PC-9 (cell line): ENCODE measurements at regions not wholly inside any gene's neighbourhood (a gene's known extent, or its start where the extent isn't known, plus 50 kb on each side); places are given as distances from the start of the nearest gene placed in this dataset.

Source experiments
- BruUV-seq: library from RNA; stranded (reverse); fragments of 400-500 nt; replicated peaks from 2 replicates; lab custom pipeline; 2021; lab: Mats Ljungman, UMichigan
- CTCF ChIA-PET: fragments of 300-600 bp; sonication (Branson Sonifier 250); formaldehyde crosslinking; loops from one replicate; lab custom pipeline; 2022; ENCODE audit warnings: antibody characterized with exemption; lab: Charles Lee
- POLR2A ChIA-PET: fragments of 300-600 bp; sonication (Branson Sonifier 250); formaldehyde crosslinking; loops from one replicate; lab custom pipeline; 2022; ENCODE audit warnings: antibody characterized with exemption; ENCODE audit not compliant: unreplicated experiment; lab: Charles Lee
- DNase-seq, 2 experiments: peaks; one replicate each; pipeline versions ENCODE4 v3.0.0 to v3.0.0-alpha.2; 2015 to 2022; ENCODE audit warnings: mixed read lengths in 1 of 2
- H2AFZ ChIP-seq: fragments of 200-600 bp; sonication (generic); 2 replicates; pipeline ENCODE4 v1.8.1; 2017; ENCODE audit warnings: antibody characterized with exemption
- H3F3A ChIP-seq: fragments of 200-600 bp; sonication (generic); 2 replicates; pipeline ENCODE4 v1.8.1; 2017; ENCODE audit warnings: antibody characterized with exemption, mild to moderate bottlenecking, low read depth; ENCODE audit not compliant: insufficient read depth
- H3K27ac ChIP-seq: fragments of 200-600 bp; sonication (generic); 2 replicates; pipeline ENCODE4 v1.6.1; 2016; ENCODE audit warnings: mixed run types
- H3K27me3 ChIP-seq: fragments of 200-600 bp; sonication (generic); 2 replicates; pipeline ENCODE4 v1.6.1; 2016; ENCODE audit warnings: low read depth, mixed run types; ENCODE audit not compliant: insufficient read depth
- H3K36me3 ChIP-seq: fragments of 200-600 bp; sonication (generic); 2 replicates; pipeline ENCODE4 v1.6.1; 2016; ENCODE audit warnings: low read depth, mixed run types
- H3K4me1 ChIP-seq: fragments of 200-600 bp; sonication (generic); replicated peaks from 2 replicates; pipeline ENCODE4 v1.6.1; 2016; ENCODE audit warnings: mixed run types; ENCODE audit not compliant: insufficient read depth
- H3K4me2 ChIP-seq: fragments of 200-600 bp; sonication (generic); 2 replicates; pipeline ENCODE4 v1.6.1; 2017; ENCODE audit warnings: mixed run types
- H3K4me3 ChIP-seq: fragments of 200-600 bp; sonication (generic); 2 replicates; pipeline ENCODE4 v1.6.1; 2016; ENCODE audit warnings: mixed run types
- H3K79me2 ChIP-seq: fragments of 200-600 bp; sonication (generic); 2 replicates; pipeline ENCODE4 v1.6.1; 2017; ENCODE audit warnings: low read depth, mixed run types
- H3K9me2 ChIP-seq: fragments of 200-600 bp; sonication (generic); 2 replicates; pipeline ENCODE4 v1.8.1; 2017; ENCODE audit warnings: mild to moderate bottlenecking; ENCODE audit not compliant: insufficient read depth
- H3K9me3 ChIP-seq: fragments of 200-600 bp; sonication (generic); 2 replicates; pipeline ENCODE4 v1.8.1; 2016; ENCODE audit warnings: low read depth; ENCODE audit not compliant: insufficient read depth
- H4K20me1 ChIP-seq: fragments of 200-600 bp; sonication (generic); 2 replicates; pipeline ENCODE4 v1.8.1; 2017; ENCODE audit not compliant: insufficient read depth
- CTCF ChIP-seq: fragments of 200-600 bp; sonication (generic); conservative IDR thresholded peaks from 2 replicates; pipeline ENCODE4 v1.6.1; 2017; ENCODE audit warnings: mixed run types, antibody characterized with exemption, mild to moderate bottlenecking, moderate library complexity
- EZH2 ChIP-seq: fragments of 200-600 bp; sonication (generic); IDR thresholded peaks from 2 replicates; pipeline ENCODE4 v1.8.0; 2017; ENCODE audit warnings: antibody characterized with exemption, low read depth
- intact Hi-C: fragments of 100-400 bp; cut with micrococcal nuclease; formaldehyde crosslinking; loops from one replicate; pipeline ENCODE4 v1.10.0; 2022; ENCODE audit not compliant: unreplicated experiment

GRCh38 chr6:12476484-12476883 is 186.3 kb downstream of the EDN1 start:
- no peak overlapping the region for H2AFZ ChIP-seq
- no peaks in the 10 kb centered on the region for H3K27me3 ChIP-seq
- ChIA-PET CTCF (no interaction called here), POLR2A (no interaction called here)
- H3K27ac ChIP-seq = no peak overlapping the region
- no peak overlapping the region for H3K4me3 ChIP-seq
- H3K36me3 ChIP-seq = no peaks in the 10 kb centered on the region
- H3F3A ChIP-seq = no peaks in the 10 kb centered on the region
- H3K4me2 ChIP-seq = no peak overlapping the region
- BruUV-seq = no TSS peak
- no peaks in the 10 kb centered on the region for H4K20me1 ChIP-seq
- H3K9me2 ChIP-seq = no peaks in the 10 kb centered on the region
- TF ChIP-seq EZH2 (no peak), CTCF (no peak)
- 0 out of 2 replicates have a peak, but pooled peaks cover 10% of the 10 kb centered on the region for H3K9me3 ChIP-seq
- DNase-seq = no peak
- H3K4me1 ChIP-seq = 0 out of 2 replicates have a peak, but pooled peaks cover 3% of the 10 kb centered on the region
- intact Hi-C loops = no loop called here
- no peaks in the 10 kb centered on the region for H3K79me2 ChIP-seq

- intact Hi-C loops = no loop called here
- Histone ChIP-seq H3K27ac (no peak overlapping the region), H3K4me3 (no peak overlapping the region), H3K79me2 (no peaks in the 10 kb centered on the region), H3K4me2 (no peak overlapping the region), H3K9me3 (peaks cover 17% of the 10 kb centered on the region; the same call in 1 of the 2 replicates), H4K20me1 (no peaks in the 10 kb centered on the region), H3K4me1 (peaks cover 7% of the 10 kb centered on the region), H3F3A (peaks cover 2% of the 10 kb centered on the region; the same call in 1 of the 2 replicates), H3K36me3 (no peaks in the 10 kb centered on the region), H3K27me3 (no peaks in the 10 kb centered on the region), H2AFZ (peak overlapping the region; percentile 3; the same call in 1 of the 2 replicates), H3K9me2 (no peaks in the 10 kb centered on the region)
- POLR2A ChIA-PET = no interaction called here
- no TSS peak for BruUV-seq
- CTCF ChIA-PET = interaction anchor here (0.7 kb wide), 1 partner anchor 178 kb away, joined by 3 read pairs; no protein-coding TSS in a partner anchor
- no peak for TF ChIP-seq CTCF
- TF ChIP-seq EZH2 = no peak
- no peak for DNase-seq
Measured at GRCh38 chr6:12477616-12478015, 187.5 kb downstream of the EDN1 start.

GRCh38 chr6:12478921-12479320 is 188.8 kb downstream of the EDN1 start:
- Histone ChIP-seq H3K27ac (no peak overlapping the region), H3K36me3 (no peaks in the 10 kb centered on the region), H2AFZ (no peak overlapping the region), H3K9me2 (no peaks in the 10 kb centered on the region), H4K20me1 (no peaks in the 10 kb centered on the region), H3K4me3 (no peak overlapping the region), H3K4me2 (no peak overlapping the region), H3F3A (peaks cover 13% of the 10 kb centered on the region), H3K27me3 (no peaks in the 10 kb centered on the region), H3K4me1 (peaks cover 20% of the 10 kb centered on the region), H3K79me2 (no peaks in the 10 kb centered on the region), H3K9me3 (peaks cover 18% of the 10 kb centered on the region; the same call in 1 of the 2 replicates)
- TF ChIP-seq CTCF (no peak), EZH2 (no peak)
- ChIA-PET CTCF (no interaction called here), POLR2A (no interaction called here)
- intact Hi-C loops = no loop called here
- no peak for DNase-seq
- BruUV-seq = no TSS peak
